Gastroesophageal sphincter (tissue), 3 donors: ENCODE measurements at regions not wholly inside any gene's neighbourhood (a gene's known extent, or its start where the extent isn't known, plus 50 kb on each side); places are given as distances from the start of the nearest gene placed in this dataset.

Experiments used
- CTCF ChIP-seq, 4 experiments: fragments of 200-600 bp in 2 of 4; fragments of 450-650 bp in 2 of 4; sonication (generic) in 1 of 4; IDR thresholded peaks; one replicate each; pipeline ENCODE4 v1.5.1; 2017 to 2019; ENCODE audit warnings: antibody characterized with exemption in 4 of 4, mild to moderate bottlenecking in 2 of 4, moderate library complexity in 2 of 4
- POLR2A ChIP-seq, 2 donors: fragments of 450-650 bp; IDR thresholded peaks; one replicate each; pipeline ENCODE4 v1.6.1; 2017; ENCODE audit warnings: antibody characterized with exemption in 2 of 2, mild to moderate bottlenecking in 2 of 2, moderate library complexity in 1 of 2
- POLR2AphosphoS5 ChIP-seq: sonication (generic); formaldehyde crosslinking; IDR thresholded peaks from one replicate; pipeline ENCODE4 v1.6.1; 2017; ENCODE audit warnings: antibody characterized with exemption

GRCh38 chr14:84453307-84453950 is 1076.5 kb upstream of the FLRT2 start:
- TF ChIP-seq CTCF (IDR thresholded peaks at IDR 0.05) (no peak), POLR2AphosphoS5 (no peak), POLR2A (IDR thresholded peaks at IDR 0.05) (no peak)
